H1 (cell line): ENCODE measurements at regions not wholly inside any gene's neighbourhood (a gene's known extent, or its start where the extent isn't known, plus 50 kb on each side); places are given as distances from the start of the nearest gene placed in this dataset.

Experiments
- CTCF ChIA-PET: fragments of 300-600 bp; sonication (Branson Sonifier 250); formaldehyde crosslinking; loops from one replicate; lab custom pipeline; 2021; ENCODE audit not compliant: partially characterized antibody; lab: Charles Lee
- POLR2A ChIA-PET: fragments of 300-600 bp; sonication (Branson Sonifier 250); formaldehyde crosslinking; loops from one replicate; lab custom pipeline; 2021; ENCODE audit warnings: inconsistent platforms; ENCODE audit not compliant: partially characterized antibody; lab: Charles Lee
- DNase-seq, 2 experiments: peaks; one replicate each; pipeline versions ENCODE4 v3.0.0 to v3.0.0-alpha.2; 2010 to 2022; ENCODE audit warnings: low spot score in 2 of 2, low read depth in 1 of 2, mixed read lengths in 1 of 2
- FAIRE-seq: peaks from 2 replicates; lab custom pipeline; 2011; peaks lifted over from hg19 to GRCh38; lab: Jason Lieb, UNC
- H2AFZ ChIP-seq: 2 replicates; pipeline ENCODE4 v1.8.1; 2012; ENCODE audit warnings: low read length, inconsistent platforms
- H2AK5ac ChIP-seq: 2 replicates; pipeline ENCODE4 v1.6.1; 2013; ENCODE audit warnings: low read depth, low read length
- H2BK120ac ChIP-seq: replicated peaks from 2 replicates; pipeline ENCODE3; 2013; ENCODE audit warnings: low read depth, low read length, inconsistent platforms
- H2BK12ac ChIP-seq: 2 replicates; pipeline ENCODE4 v1.6.1; 2013; ENCODE audit warnings: low read depth, low read length
- H2BK15ac ChIP-seq: 2 replicates; pipeline ENCODE4 v1.6.1; 2013; ENCODE audit warnings: low read length
- H2BK20ac ChIP-seq: 2 replicates; pipeline ENCODE4 v1.6.1; 2013; ENCODE audit warnings: low read length
- H2BK5ac ChIP-seq: 2 replicates; pipeline ENCODE4 v1.6.1; 2013; ENCODE audit warnings: low read depth, low read length
- H3K14ac ChIP-seq: 2 replicates; pipeline ENCODE4 v1.6.1; 2013; ENCODE audit warnings: inconsistent platforms; ENCODE audit not compliant: insufficient read length
- H3K18ac ChIP-seq: 2 replicates; pipeline ENCODE4 v1.6.1; 2013; ENCODE audit warnings: low read length; ENCODE audit errors: extremely low read depth
- H3K23ac ChIP-seq: 2 replicates; pipeline ENCODE4 v1.6.1; 2013; ENCODE audit warnings: inconsistent platforms; ENCODE audit not compliant: insufficient read length
- H3K23me2 ChIP-seq: 2 replicates; pipeline ENCODE4 v1.6.1; 2013; ENCODE audit warnings: low read depth, low read length
- H3K27ac ChIP-seq: 2 replicates; pipeline ENCODE4 v1.6.1; 2011; ENCODE audit warnings: low read depth, low read length, inconsistent platforms
- H3K27me3 ChIP-seq, 4 experiments: replicated peaks in 1 of 4; 1 replicate in 1 of 4; 2 replicates in 3 of 4; pipeline versions ENCODE4 v1.6.1 to v1.8.1; 2011 to 2013; ENCODE audit warnings: low read length in 3 of 4, mild to moderate bottlenecking in 3 of 4, inconsistent platforms in 2 of 4, mixed read lengths in 2 of 4, moderate library complexity in 1 of 4; ENCODE audit not compliant: control insufficient read depth in 3 of 4, insufficient read depth in 3 of 4; ENCODE audit errors: extremely low read depth in 1 of 4
- H3K36me3 ChIP-seq, 4 experiments: 2 replicates each; pipeline versions ENCODE4 v1.6.1 to v1.8.1; 2011 to 2013; ENCODE audit warnings: mild to moderate bottlenecking in 4 of 4, low read length in 3 of 4, moderate library complexity in 2 of 4, control low read depth in 1 of 4, inconsistent platforms in 1 of 4; ENCODE audit not compliant: insufficient read depth in 4 of 4, control insufficient read depth in 2 of 4
- H3K4ac ChIP-seq: replicated peaks from 2 replicates; pipeline ENCODE3; 2013; ENCODE audit warnings: low read length, low read depth, mixed read lengths, inconsistent platforms; ENCODE audit not compliant: insufficient read length
- H3K4me1 ChIP-seq, 4 experiments: replicated peaks in 1 of 4; 1 replicate in 1 of 4; 2 replicates in 3 of 4; pipeline versions ENCODE4 v1.6.1 to v1.8.1; 2011 to 2013; ENCODE audit warnings: low read length in 3 of 4, inconsistent platforms in 2 of 4, mixed read lengths in 1 of 4; ENCODE audit not compliant: insufficient read depth in 4 of 4, control insufficient read depth in 3 of 4
- H3K4me2 ChIP-seq, 2 experiments: 2 replicates each; pipeline versions ENCODE4 v1.6.1 to v1.8.1; 2011 to 2013; ENCODE audit warnings: low read depth in 2 of 2, low read length in 2 of 2, control low read depth in 1 of 2, inconsistent platforms in 1 of 2, mild to moderate bottlenecking in 1 of 2; ENCODE audit not compliant: insufficient read depth in 1 of 2
- H3K4me3 ChIP-seq, 4 experiments: fragments of 200-600, 300-600 bp in 1 of 4; sonication (generic), shearing (Covaris generic), sonication (Bioruptor Twin) in 1 of 4; 2 replicates each; pipeline versions ENCODE4 v1.5.1 to v1.8.1; 2011 to 2016; ENCODE audit warnings: low read length in 4 of 4, low read depth in 3 of 4, control low read depth in 2 of 4, inconsistent platforms in 2 of 4, mild to moderate bottlenecking in 2 of 4, mixed read lengths in 1 of 4, moderate library complexity in 1 of 4; ENCODE audit not compliant: insufficient read depth in 2 of 4; ENCODE audit errors: extremely low read depth in 1 of 4
- H3K56ac ChIP-seq: replicated peaks from 2 replicates; pipeline ENCODE3; 2013; ENCODE audit warnings: low read depth, mild to moderate bottlenecking, mixed read lengths, low read length, inconsistent platforms; ENCODE audit not compliant: insufficient read length
- H3K79me1 ChIP-seq: 2 replicates; pipeline ENCODE4 v1.6.1; 2013; ENCODE audit warnings: low read depth, low read length, control low read depth
- H3K79me2 ChIP-seq, 2 experiments: 2 replicates each; pipeline versions ENCODE4 v1.6.1 to v1.8.1; 2012 to 2013; ENCODE audit warnings: low read length in 2 of 2, mild to moderate bottlenecking in 2 of 2, inconsistent platforms in 1 of 2; ENCODE audit not compliant: insufficient read depth in 2 of 2, control insufficient read depth in 1 of 2
- H3K9ac ChIP-seq, 4 experiments: replicated peaks in 1 of 4; 1 replicate in 1 of 4; 2 replicates in 3 of 4; pipeline versions ENCODE4 v1.6.1 to v1.8.1; 2011 to 2013; ENCODE audit warnings: low read depth in 3 of 4, low read length in 3 of 4, control low read depth in 2 of 4, mild to moderate bottlenecking in 2 of 4, moderate library complexity in 2 of 4, inconsistent platforms in 1 of 4; ENCODE audit errors: extremely low read depth in 1 of 4
- H3K9me3 ChIP-seq, 2 experiments: 2 replicates each; pipeline versions ENCODE4 v1.6.1 to v1.8.1; 2012 to 2013; ENCODE audit warnings: mild to moderate bottlenecking in 2 of 2, moderate library complexity in 2 of 2, control low read depth in 1 of 2, inconsistent platforms in 1 of 2, low read depth in 1 of 2, low read length in 1 of 2, mixed read lengths in 1 of 2; ENCODE audit not compliant: insufficient read depth in 2 of 2
- H4K20me1 ChIP-seq, 2 experiments: replicated peaks in 1 of 2; 2 replicates each; pipeline versions ENCODE3 to v1.8.1; 2011 to 2013; ENCODE audit warnings: inconsistent platforms in 2 of 2, low read length in 2 of 2, mild to moderate bottlenecking in 1 of 2; ENCODE audit not compliant: insufficient read depth in 2 of 2, control insufficient read depth in 1 of 2
- H4K5ac ChIP-seq: 2 replicates; pipeline ENCODE4 v1.6.1; 2013; ENCODE audit warnings: low read length, low read depth, mixed read lengths, inconsistent platforms; ENCODE audit not compliant: insufficient read length
- H4K8ac ChIP-seq: 2 replicates; pipeline ENCODE4 v1.8.0; 2013; ENCODE audit warnings: mild to moderate bottlenecking, moderate library complexity, low read length, inconsistent platforms; ENCODE audit not compliant: insufficient read depth; ENCODE audit errors: extremely low read depth
- H4K91ac ChIP-seq: replicated peaks from 2 replicates; pipeline ENCODE3; 2013; ENCODE audit warnings: low read length, mixed read lengths, inconsistent platforms; ENCODE audit not compliant: insufficient read length
- CHD2 ChIP-seq: IDR thresholded peaks from 2 replicates; pipeline ENCODE4 v1.6.1; 2012; ENCODE audit warnings: low read length, improper control_type of control experiment
- HDAC2 ChIP-seq, 2 experiments: fragments of 300-600 bp in 1 of 2; sonication (generic) in 1 of 2; IDR thresholded peaks; 2 replicates each; pipeline ENCODE4 v1.6.1; 2011 to 2012; ENCODE audit warnings: low read depth in 2 of 2, low read length in 2 of 2, mild to moderate bottlenecking in 2 of 2, moderate library complexity in 2 of 2, borderline replicate concordance in 1 of 2, inconsistent platforms in 1 of 2
- KDM4A ChIP-seq: IDR thresholded peaks from one replicate; pipeline ENCODE4 v1.7.1; 2012; ENCODE audit warnings: low read depth, mild to moderate bottlenecking, moderate library complexity, low read length, inconsistent platforms; ENCODE audit not compliant: severe bottlenecking
- NRF1 ChIP-seq: IDR thresholded peaks from 2 replicates; pipeline ENCODE4 v1.6.1; 2011; ENCODE audit warnings: mild to moderate bottlenecking, low read depth, low read length, improper control_type of control experiment
- PHF8 ChIP-seq: fragments of 200-600 bp; sonication (generic); conservative IDR thresholded peaks from 2 replicates; pipeline ENCODE4 v1.7.1; 2012; ENCODE audit warnings: low read depth, mild to moderate bottlenecking, inconsistent platforms, low read length, moderate library complexity
- POLR2A ChIP-seq, 2 experiments: IDR thresholded peaks; 1 replicate in 1 of 2; 2 replicates in 1 of 2; pipeline ENCODE4 v1.6.1; 2011; ENCODE audit warnings: low read depth in 2 of 2, low read length in 2 of 2, mild to moderate bottlenecking in 2 of 2; ENCODE audit errors: control extremely low read depth in 1 of 2
- POLR2AphosphoS5 ChIP-seq: IDR thresholded peaks from 2 replicates; pipeline ENCODE4 v1.6.1; 2011; ENCODE audit warnings: low read depth, low read length
- RAD21 ChIP-seq, 2 experiments: IDR thresholded peaks in 1 of 2; conservative IDR thresholded peaks in 1 of 2; 2 replicates each; pipeline ENCODE4 v1.6.1; 2011; ENCODE audit warnings: low read depth in 2 of 2, low read length in 2 of 2, improper control_type of control experiment in 1 of 2, inconsistent platforms in 1 of 2, mild to moderate bottlenecking in 1 of 2, moderate library complexity in 1 of 2
- WGBS, 2 experiments: shearing (Covaris generic) in 1 of 2; methylation state at CpG; one replicate each; pipeline versions ENCODE4 v1.1.6 to v1.1.7; 2013 to 2015; ENCODE audit warnings: low lambda C conversion rate in 2 of 2, mixed read lengths in 2 of 2, inconsistent platforms in 1 of 2, low coverage in 1 of 2, missing lambda C conversion rate in 1 of 2; ENCODE audit not compliant: insufficient replicate concordance in 2 of 2, insufficient coverage in 1 of 2, insufficient read length in 1 of 2; ENCODE audit errors: extremely low coverage in 1 of 2, missing lambda C conversion rate in 1 of 2; 5-methylcytosine and 5-hydroxymethylcytosine counted together
- TF ChIP-seq, protein P1 (sequence below): IDR thresholded peaks from 2 replicates; pipeline ENCODE4 v1.6.1; 2012; ENCODE audit warnings: inconsistent platforms
- TF ChIP-seq, protein P2 (sequence below): IDR thresholded peaks from 2 replicates; pipeline ENCODE4 v1.6.1; 2012; ENCODE audit warnings: inconsistent platforms

DNA sequence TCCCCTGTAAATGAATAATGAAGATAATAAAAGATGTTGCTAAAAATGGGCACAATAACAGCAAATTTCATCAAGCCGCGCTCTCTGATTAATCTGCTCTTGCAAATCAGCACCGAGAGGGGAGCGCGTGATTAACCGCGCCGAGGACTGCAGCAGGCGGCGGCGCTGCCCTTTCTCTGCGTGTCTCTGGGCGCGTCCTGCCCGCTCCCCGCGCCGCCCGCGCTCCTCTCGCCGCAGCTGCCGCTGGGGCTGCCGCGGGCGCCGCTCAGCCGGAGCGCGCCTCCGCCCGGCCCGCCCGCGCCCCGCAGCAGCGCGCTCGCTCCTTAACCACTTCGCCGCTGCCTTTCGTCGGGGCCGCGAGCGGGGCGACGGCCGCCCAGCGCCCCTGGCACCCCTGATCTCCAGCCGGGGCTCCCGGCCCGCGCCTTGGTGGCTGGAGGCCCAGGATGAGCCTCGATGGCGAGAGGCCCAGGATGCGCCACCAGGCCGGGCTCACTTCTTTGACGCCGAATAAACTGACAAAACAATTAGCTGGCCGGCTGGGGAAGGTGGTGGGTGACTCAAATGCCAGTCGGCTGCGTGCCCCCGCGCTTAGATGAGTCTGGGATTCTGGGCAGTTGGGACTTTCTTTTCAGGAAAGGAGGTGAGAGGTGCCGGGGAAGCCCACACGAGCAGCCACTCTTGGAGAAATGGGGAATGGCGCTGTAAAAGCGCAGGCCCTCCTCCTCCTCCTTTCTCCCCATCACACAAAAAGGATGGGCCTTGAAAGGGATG is 221.4 kb upstream of the PKN2 start:
- Histone ChIP-seq H2AK5ac (no peak overlapping the region), H3K4me2 (peak overlapping the region; percentile 73 to 84), H3K27ac (no peak overlapping the region), H2BK120ac (no peak overlapping the region), H2AFZ (peak overlapping the region; percentile 70; the same call in 1 of the 2 replicates), H4K20me1 (no peaks in the 10 kb centered on the region), H3K14ac (no peak overlapping the region), H4K5ac (peak overlapping the region; percentile 47), H3K9me3 (peaks cover 0 to 7% of the 10 kb centered on the region in 2 experiments; a peak in 2 of 4 replicates), H3K56ac (no peak overlapping the region), H3K36me3 (no peaks in the 10 kb centered on the region), H4K91ac (peak overlapping the region; percentile 55), H3K4me1 (peaks cover 0 to 5% (median 1%) of the 10 kb centered on the region in 4 experiments; a peak in 3 of 7 replicates), H2BK15ac (no peak overlapping the region), H3K4me3 (peak overlapping the region; percentile 42 to 70 (median 48)), H3K4ac (no peak overlapping the region), H4K8ac (peak overlapping the region; percentile 88; the same call in 1 of the 2 replicates), H3K27me3 (no peaks in the 10 kb centered on the region), H3K18ac (peak overlapping the region; percentile 71), H3K23ac (no peak overlapping the region), H2BK5ac (no peak overlapping the region), H3K23me2 (no peaks in the 10 kb centered on the region; the same call in 1 of the 2 replicates), H2BK20ac (no peak overlapping the region), H3K79me1 (no peaks in the 10 kb centered on the region), H3K79me2 (no peaks in the 10 kb centered on the region), H2BK12ac (no peak overlapping the region), H3K9ac (peak overlapping the region; percentile 44 to 65 (median 55))
- DNase-seq: peak in 1 of 2 experiments; percentile 74
- FAIRE-seq: no peak
- ChIA-PET CTCF (interaction anchor here (0.5 to 1.6 kb wide), 3 partner anchors 11 to 870 kb away, joined by 3 to 6 read pairs (median 3); no protein-coding TSS in a partner anchor), POLR2A (interaction anchor here (1.6 to 2.1 kb wide), 2 partner anchors 10 to 12 kb away, joined by 4 to 8 read pairs; no protein-coding TSS in a partner anchor)
- 7% methylated on average over 42 of the region's 69 CpGs; no CpG with 5 or more reads in 1 of the 2 experiments for WGBS, 2 experiments
- TF ChIP-seq, protein P1, sequence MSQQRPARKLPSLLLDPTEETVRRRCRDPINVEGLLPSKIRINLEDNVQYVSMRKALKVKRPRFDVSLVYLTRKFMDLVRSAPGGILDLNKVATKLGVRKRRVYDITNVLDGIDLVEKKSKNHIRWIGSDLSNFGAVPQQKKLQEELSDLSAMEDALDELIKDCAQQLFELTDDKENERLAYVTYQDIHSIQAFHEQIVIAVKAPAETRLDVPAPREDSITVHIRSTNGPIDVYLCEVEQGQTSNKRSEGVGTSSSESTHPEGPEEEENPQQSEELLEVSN: peak; percentile 51
- TF ChIP-seq CHD2 (no peak), PHF8 (peak; percentile 52; the same call in 1 of the 2 replicates), POLR2AphosphoS5 (no peak), HDAC2 (IDR thresholded peaks at IDR 0.05; ENCODE audit: borderline replicate concordance in 1 of 2, low read depth in 2 of 2, low read length in 2 of 2) (no peak), KDM4A (peak; percentile 73), NRF1 (no peak), POLR2A (IDR thresholded peaks at IDR 0.05; ENCODE audit: control extremely low read depth in 1 of 2, low read depth in 2 of 2, low read length in 2 of 2) (peak in 1 of 2 experiments; percentile 33; a peak in 1 of 3 replicates), RAD21 (IDR thresholded peaks at IDR 0.05 in 1 of 2, conservative IDR thresholded peaks at IDR 0.05 in 1 of 2; ENCODE audit: low read depth in 2 of 2, low read length in 2 of 2) (no peak)
- TF ChIP-seq, protein P2, sequence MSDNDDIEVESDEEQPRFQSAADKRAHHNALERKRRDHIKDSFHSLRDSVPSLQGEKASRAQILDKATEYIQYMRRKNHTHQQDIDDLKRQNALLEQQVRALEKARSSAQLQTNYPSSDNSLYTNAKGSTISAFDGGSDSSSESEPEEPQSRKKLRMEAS: no peak; the same call in none of the 2 replicates
